ENCODE measurements at regions not wholly inside any gene's neighbourhood (a gene's known extent, or its start where the extent isn't known, plus 50 kb on each side); places are given as distances from the start of the nearest gene placed in this dataset.

GRCh38 chr12:73731658-73732057 lies 806.0 kb upstream of the ATXN7L3B start:
- Histone ChIP-seq H4K20me1 (ENCODE audit: control insufficient read depth, insufficient read depth, insufficient read length) (no peaks in the 10 kb centered on the region), H3K18ac (ENCODE audit: insufficient read length, low read depth, low read length) (no peak overlapping the region), H3K79me2 (ENCODE audit: insufficient read depth, low read length) (no peaks in the 10 kb centered on the region), H3K56ac (ENCODE audit: insufficient read length, low read depth, low read length) (no peak overlapping the region), H3K9ac (ENCODE audit: extremely low read depth, insufficient read length, low read length) (no peak overlapping the region), H3K4me2 (ENCODE audit: insufficient read depth, insufficient read length, low read length) (no peak overlapping the region), H4K5ac (ENCODE audit: insufficient read length, low read depth, low read length) (no peak overlapping the region), H4K8ac (replicated peaks; ENCODE audit: insufficient read length, low read depth, low read length) (no peak overlapping the region), H2BK5ac (ENCODE audit: insufficient read length, low read length) (no peak overlapping the region), H3K79me1 (ENCODE audit: insufficient read depth, low read depth, low read length, poor library complexity, severe bottlenecking) (no peaks in the 10 kb centered on the region), H2AK5ac (ENCODE audit: insufficient read length, low read length) (no peak overlapping the region), H3K4me1 (ENCODE audit: insufficient read depth, low read length) (no peaks in the 10 kb centered on the region), H2BK120ac (ENCODE audit: low read depth, low read length, poor library complexity, severe bottlenecking) (no peak overlapping the region), H4K91ac (ENCODE audit: insufficient read length, low read depth, low read length) (no peak overlapping the region), H3K23ac (ENCODE audit: insufficient read length, low read depth, low read length) (no peak overlapping the region), H3K14ac (ENCODE audit: insufficient read depth, low read length) (no peak overlapping the region), H2BK20ac (ENCODE audit: low read depth, low read length, poor library complexity, severe bottlenecking) (no peak overlapping the region), H3K27me3 (ENCODE audit: insufficient read depth, low read length) (no peaks in the 10 kb centered on the region), H2AFZ (ENCODE audit: low read length) (no peak overlapping the region), H3K9me3 (ENCODE audit: control insufficient read depth, low read depth, low read length) (no peaks in the 10 kb centered on the region), H3K4ac (ENCODE audit: low read depth, low read length) (no peak overlapping the region), H2BK15ac (ENCODE audit: low read depth, low read length) (no peak overlapping the region), H3K23me2 (ENCODE audit: insufficient read length, low read depth, low read length, poor library complexity, severe bottlenecking) (no peaks in the 10 kb centered on the region), H3T11ph (ENCODE audit: low read length) (no peak overlapping the region), H2BK12ac (ENCODE audit: insufficient read length, low read depth, low read length) (no peak overlapping the region), H3K27ac (ENCODE audit: insufficient read length, low read depth, low read length) (no peak overlapping the region)
- H3K4me1 Mint-ChIP-seq: no peaks in the 10 kb centered on the region
- H3K36me3 Mint-ChIP-seq (ENCODE audit: insufficient read depth in 1 of 3, low read depth in 3 of 3): no peaks in the 10 kb centered on the region
- no CpG with 5 or more reads among the region's 1 CpG for WGBS (ENCODE audit: extremely low coverage, insufficient read length, low lambda C conversion rate)
- no peak overlapping the region for H3K27ac Mint-ChIP-seq
- no peak for DNase-seq
- TF ChIP-seq CTCF (conservative IDR thresholded peaks at IDR 0.05): no peak
- H3K27me3 Mint-ChIP-seq (ENCODE audit: low read depth): no peaks in the 10 kb centered on the region
- H3K4me3 Mint-ChIP-seq: no peak overlapping the region
- H3K9me3 Mint-ChIP-seq: no peaks in the 10 kb centered on the region; a peak in 1 of 5 replicates

Measured in H9 (cell line).